ENCODE measurements at regions not wholly inside any gene's neighbourhood (a gene's known extent, or its start where the extent isn't known, plus 50 kb on each side); places are given as distances from the start of the nearest gene placed in this dataset.

DNA sequence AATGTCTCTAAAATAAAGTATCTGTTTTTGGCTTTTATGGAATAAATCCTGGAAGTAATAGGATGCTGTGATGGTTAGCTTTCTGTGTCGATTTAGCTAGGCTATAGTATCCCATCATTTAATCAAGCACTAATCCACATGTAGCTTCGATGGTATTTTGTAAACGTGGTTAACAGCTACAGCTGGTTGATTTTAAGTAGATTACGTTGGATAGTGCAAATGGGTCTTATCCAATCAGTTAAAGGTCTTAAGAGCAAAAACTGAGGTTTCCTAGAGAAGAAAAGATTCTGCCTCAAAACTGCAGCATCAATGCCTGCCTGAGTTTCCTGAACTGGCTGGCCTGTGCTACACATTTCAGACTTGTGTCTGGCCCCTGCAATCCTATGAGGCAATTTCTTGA lies 314.2 kb upstream of the SORL1-AS1 start:
- TF ChIP-seq RAD21 (IDR thresholded peaks at IDR 0.05; ENCODE audit: low read depth) (no peak), EGR1 (IDR thresholded peaks at IDR 0.05) (no peak), NFIC (IDR thresholded peaks at IDR 0.05) (no peak), YY1 (IDR thresholded peaks at IDR 0.05; ENCODE audit: low read depth) (no peak), EP300 (IDR thresholded peaks at IDR 0.05; ENCODE audit: borderline replicate concordance) (no peak), MAX (IDR thresholded peaks at IDR 0.05) (no peak), CEBPB (IDR thresholded peaks at IDR 0.05) (no peak), CREB1 (IDR thresholded peaks at IDR 0.05; ENCODE audit: low read depth) (no peak)
- TF ChIP-seq, protein P1, sequence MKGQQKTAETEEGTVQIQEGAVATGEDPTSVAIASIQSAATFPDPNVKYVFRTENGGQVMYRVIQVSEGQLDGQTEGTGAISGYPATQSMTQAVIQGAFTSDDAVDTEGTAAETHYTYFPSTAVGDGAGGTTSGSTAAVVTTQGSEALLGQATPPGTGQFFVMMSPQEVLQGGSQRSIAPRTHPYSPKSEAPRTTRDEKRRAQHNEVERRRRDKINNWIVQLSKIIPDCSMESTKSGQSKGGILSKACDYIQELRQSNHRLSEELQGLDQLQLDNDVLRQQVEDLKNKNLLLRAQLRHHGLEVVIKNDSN (IDR thresholded peaks at IDR 0.05): no peak
- TF ChIP-seq, protein P2, sequence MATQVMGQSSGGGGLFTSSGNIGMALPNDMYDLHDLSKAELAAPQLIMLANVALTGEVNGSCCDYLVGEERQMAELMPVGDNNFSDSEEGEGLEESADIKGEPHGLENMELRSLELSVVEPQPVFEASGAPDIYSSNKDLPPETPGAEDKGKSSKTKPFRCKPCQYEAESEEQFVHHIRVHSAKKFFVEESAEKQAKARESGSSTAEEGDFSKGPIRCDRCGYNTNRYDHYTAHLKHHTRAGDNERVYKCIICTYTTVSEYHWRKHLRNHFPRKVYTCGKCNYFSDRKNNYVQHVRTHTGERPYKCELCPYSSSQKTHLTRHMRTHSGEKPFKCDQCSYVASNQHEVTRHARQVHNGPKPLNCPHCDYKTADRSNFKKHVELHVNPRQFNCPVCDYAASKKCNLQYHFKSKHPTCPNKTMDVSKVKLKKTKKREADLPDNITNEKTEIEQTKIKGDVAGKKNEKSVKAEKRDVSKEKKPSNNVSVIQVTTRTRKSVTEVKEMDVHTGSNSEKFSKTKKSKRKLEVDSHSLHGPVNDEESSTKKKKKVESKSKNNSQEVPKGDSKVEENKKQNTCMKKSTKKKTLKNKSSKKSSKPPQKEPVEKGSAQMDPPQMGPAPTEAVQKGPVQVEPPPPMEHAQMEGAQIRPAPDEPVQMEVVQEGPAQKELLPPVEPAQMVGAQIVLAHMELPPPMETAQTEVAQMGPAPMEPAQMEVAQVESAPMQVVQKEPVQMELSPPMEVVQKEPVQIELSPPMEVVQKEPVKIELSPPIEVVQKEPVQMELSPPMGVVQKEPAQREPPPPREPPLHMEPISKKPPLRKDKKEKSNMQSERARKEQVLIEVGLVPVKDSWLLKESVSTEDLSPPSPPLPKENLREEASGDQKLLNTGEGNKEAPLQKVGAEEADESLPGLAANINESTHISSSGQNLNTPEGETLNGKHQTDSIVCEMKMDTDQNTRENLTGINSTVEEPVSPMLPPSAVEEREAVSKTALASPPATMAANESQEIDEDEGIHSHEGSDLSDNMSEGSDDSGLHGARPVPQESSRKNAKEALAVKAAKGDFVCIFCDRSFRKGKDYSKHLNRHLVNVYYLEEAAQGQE (IDR thresholded peaks at IDR 0.05; ENCODE audit: low read depth): no peak
